Tibial nerve (tissue), 4 donors: ENCODE measurements at regions not wholly inside any gene's neighbourhood (a gene's known extent, or its start where the extent isn't known, plus 50 kb on each side); places are given as distances from the start of the nearest gene placed in this dataset.

ENCODE experiments used
- CTCF ChIP-seq, 5 experiments: fragments of 200-600 bp in 3 of 5; fragments of 450-650 bp in 2 of 5; sonication (generic) in 3 of 5; IDR thresholded peaks; one replicate each; pipeline ENCODE4 v1.5.1; 2016 to 2019; ENCODE audit warnings: antibody characterized with exemption in 5 of 5, mild to moderate bottlenecking in 3 of 5, moderate library complexity in 2 of 5
- EP300 ChIP-seq, 2 donors: sonication (generic); formaldehyde crosslinking; IDR thresholded peaks; one replicate each; pipeline ENCODE4 v1.6.1; 2017; ENCODE audit warnings: antibody characterized with exemption in 2 of 2, mild to moderate bottlenecking in 1 of 2

DNA sequence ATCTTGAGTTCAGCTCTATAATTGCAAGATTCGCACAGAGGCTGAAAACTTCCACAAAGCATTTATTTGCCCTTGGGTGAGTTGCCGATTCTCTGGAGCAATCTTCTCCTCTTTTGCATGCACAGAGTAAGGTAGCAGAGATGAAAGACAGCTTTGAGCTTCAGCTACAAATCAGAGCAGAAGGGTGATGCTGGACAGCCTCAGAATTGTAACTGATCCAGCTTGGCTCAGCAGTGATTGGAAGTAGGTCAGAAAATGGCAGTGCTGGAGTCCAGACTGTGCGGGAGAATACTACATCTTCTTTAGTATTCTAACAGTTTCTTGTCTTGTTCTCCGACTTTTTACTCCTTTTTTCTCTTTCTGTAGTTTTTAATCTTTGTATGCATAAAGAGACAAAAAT lies 55.4 kb upstream of the CDC14C start:
- TF ChIP-seq CTCF (IDR thresholded peaks at IDR 0.05) (no peak), EP300 (IDR thresholded peaks at IDR 0.05) (no peak)
